ENCODE measurements at regions not wholly inside any gene's neighbourhood (a gene's known extent, or its start where the extent isn't known, plus 50 kb on each side); places are given as distances from the start of the nearest gene placed in this dataset.
A peak's percentile ranks its signal among the peaks of the same experiment; 100 is the strongest.

DNA sequence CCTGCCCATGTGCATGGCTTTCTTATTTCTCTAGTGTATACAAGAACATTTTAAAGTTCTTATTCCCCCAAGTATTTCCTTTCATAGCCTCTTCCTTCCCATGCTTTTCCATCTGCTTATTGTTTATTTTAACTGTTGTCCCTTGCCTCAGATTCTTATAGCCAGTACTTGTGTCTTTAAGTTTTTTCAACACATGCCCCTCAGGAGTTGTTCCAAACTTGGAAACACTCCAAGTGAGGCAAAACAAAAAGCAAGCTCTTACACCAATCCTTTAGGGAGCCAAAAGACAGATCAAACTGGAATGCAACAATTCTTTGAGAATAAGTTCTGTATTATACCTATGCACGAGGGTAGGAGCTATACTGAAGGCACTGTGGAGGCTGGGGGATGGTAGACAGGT is 222.0 kb upstream of the STK26 start:
- no peak overlapping the region for H3K4me3 ChIP-seq
- ATAC-seq (ENCODE audit: insufficient number of reproducible peaks, low FRiP score, low read depth), result no peak

GRCh38 chrX:131801911-131802310 is 221.2 kb upstream of the STK26 start:
- ATAC-seq (ENCODE audit: insufficient number of reproducible peaks, low FRiP score, low read depth), result no peak
- Histone ChIP-seq H3K4me1 (ENCODE audit: control insufficient read depth in 1 of 2, low read depth in 2 of 2) (no peaks in the 10 kb centered on the region), H3K27me3 (replicated peaks; ENCODE audit: insufficient read depth) (no peaks in the 10 kb centered on the region), H3K36me3 (no peaks in the 10 kb centered on the region), H3K9me3 (no peaks in the 10 kb centered on the region), H3K4me3 (no peak overlapping the region), H3K27ac (no peak overlapping the region)
- no peak for TF ChIP-seq CTCF (IDR thresholded peaks at IDR 0.05)
- DNase-seq (ENCODE audit: low spot score), result no peak

More for the DNA sequence above, 222.0 kb upstream of the STK26 start:
- no peaks in the 10 kb centered on the region for H3K36me3 ChIP-seq
- TF ChIP-seq CTCF (IDR thresholded peaks at IDR 0.05), result no peak
- H3K27me3 ChIP-seq (replicated peaks; ENCODE audit: insufficient read depth), result no peaks in the 10 kb centered on the region
- H3K4me1 ChIP-seq (ENCODE audit: control insufficient read depth in 1 of 2, low read depth in 2 of 2), result no peaks in the 10 kb centered on the region
- no peak overlapping the region for H3K27ac ChIP-seq
- H3K9me3 ChIP-seq, result no peaks in the 10 kb centered on the region
- DNase-seq (ENCODE audit: low spot score), result no peak

- Histone ChIP-seq H3K9me3 (no peaks in the 10 kb centered on the region), H3K36me3 (no peaks in the 10 kb centered on the region), H3K4me3 (no peak overlapping the region), H3K27me3 (replicated peaks; ENCODE audit: insufficient read depth) (no peaks in the 10 kb centered on the region), H3K27ac (no peak overlapping the region), H3K4me1 (ENCODE audit: control insufficient read depth in 1 of 2, low read depth in 2 of 2) (no peaks in the 10 kb centered on the region)
- DNase-seq (ENCODE audit: low spot score) (no peak), ATAC-seq (ENCODE audit: insufficient number of reproducible peaks, low FRiP score, low read depth) (no peak)
- TF ChIP-seq CTCF (IDR thresholded peaks at IDR 0.05), result no peak
These were observed 220.1 kb upstream of the STK26 start for GRCh38 chrX:131802836-131803626.

- Histone ChIP-seq H3K27me3 (replicated peaks; ENCODE audit: insufficient read depth) (no peaks in the 10 kb centered on the region), H3K4me1 (ENCODE audit: control insufficient read depth in 1 of 2, low read depth in 2 of 2) (no peaks in the 10 kb centered on the region), H3K27ac (no peak overlapping the region), H3K4me3 (peak overlapping the region; percentile 55), H3K36me3 (no peaks in the 10 kb centered on the region), H3K9me3 (no peaks in the 10 kb centered on the region)
- DNase-seq (ENCODE audit: low spot score) (no peak), ATAC-seq (ENCODE audit: insufficient number of reproducible peaks, low FRiP score, low read depth) (no peak)
- no peak for TF ChIP-seq CTCF (IDR thresholded peaks at IDR 0.05)
These were observed 210.0 kb upstream of the STK26 start for GRCh38 chrX:131812847-131813825.

GRCh38 chrX:131816551-131817136 is 206.5 kb upstream of the STK26 start:
- no peak overlapping the region for H3K27ac ChIP-seq
- H3K4me1 ChIP-seq (ENCODE audit: control insufficient read depth in 1 of 2, low read depth in 2 of 2), result no peaks in the 10 kb centered on the region
- ATAC-seq (ENCODE audit: insufficient number of reproducible peaks, low FRiP score, low read depth), result peak; percentile 79
- no peak for TF ChIP-seq CTCF (IDR thresholded peaks at IDR 0.05)
- no peaks in the 10 kb centered on the region for H3K36me3 ChIP-seq
- no peaks in the 10 kb centered on the region for H3K27me3 ChIP-seq (replicated peaks; ENCODE audit: insufficient read depth)
- no peak overlapping the region for H3K4me3 ChIP-seq
- no peaks in the 10 kb centered on the region for H3K9me3 ChIP-seq
- no peak for DNase-seq (ENCODE audit: low spot score)
